Lower lobe of right lung (tissue), 2 donors: ENCODE measurements at regions not wholly inside any gene's neighbourhood (a gene's known extent, or its start where the extent isn't known, plus 50 kb on each side); places are given as distances from the start of the nearest gene placed in this dataset.

Experiments
- ATAC-seq, 2 donors: fragments of 200-7000 bp; cut with Tn5 transposase; one replicate each; pipeline ENCODE4 v1.9.1; 2020 to 2022; ENCODE audit warnings: mild to moderate bottlenecking in 2 of 2, moderate library complexity in 2 of 2
- DNase-seq: peaks from one replicate; pipeline ENCODE4 v3.0.0-alpha.2; 2020
- H3K27ac ChIP-seq: fragments of 200-600 bp; one replicate; pipeline ENCODE4 v1.8.0; 2022
- H3K27me3 ChIP-seq: fragments of 200-600 bp; one replicate; pipeline ENCODE4 v1.8.0; 2022; ENCODE audit warnings: low read depth
- H3K36me3 ChIP-seq: fragments of 200-600 bp; one replicate; pipeline ENCODE4 v1.8.0; 2022; ENCODE audit warnings: mild to moderate bottlenecking
- H3K4me1 ChIP-seq: fragments of 200-600 bp; one replicate; pipeline ENCODE4 v1.8.0; 2022
- H3K4me3 ChIP-seq: fragments of 200-600 bp; one replicate; pipeline ENCODE4 v1.8.0; 2022; ENCODE audit warnings: mild to moderate bottlenecking
- H3K9me3 ChIP-seq: fragments of 200-600 bp; one replicate; pipeline ENCODE4 v1.8.0; 2022
- intact Hi-C: fragments of 100-400 bp; cut with DNase I; formaldehyde crosslinking; loops from one replicate; pipeline ENCODE4 v1.11.0; 2022
- TF ChIP-seq, protein P1 (sequence below): fragments of 200-600 bp; IDR thresholded peaks from one replicate; pipeline ENCODE4 v1.8.0; 2022; ENCODE audit warnings: antibody characterized with exemption, mild to moderate bottlenecking
- donor health status: DM: no; HTN: yes; CAD: no; lungs with severe emphysema.

DNA sequence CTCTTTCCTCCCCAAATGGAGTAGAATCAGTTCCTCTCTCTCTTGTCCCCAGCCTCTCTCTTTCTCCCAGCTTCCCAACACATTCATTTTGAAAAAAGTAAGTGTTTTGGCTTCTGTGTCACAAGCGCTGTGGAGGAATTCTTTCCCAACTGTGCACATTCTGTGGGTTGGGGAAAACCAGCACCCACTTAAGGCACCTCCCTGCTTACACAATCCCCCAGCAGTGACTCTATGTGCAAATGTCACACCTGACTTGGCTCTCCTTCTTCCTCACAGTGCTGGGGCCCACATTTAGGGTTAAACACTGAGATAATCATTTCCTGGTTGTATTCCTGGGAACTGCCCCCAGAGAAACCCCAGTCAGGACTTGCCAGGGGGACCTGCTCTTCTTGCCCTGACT is 358.1 kb upstream of the ZNF32 start:
- H3K9me3 ChIP-seq: no peaks in the 10 kb centered on the region
- H3K36me3 ChIP-seq: no peaks in the 10 kb centered on the region
- H3K27ac ChIP-seq: no peak overlapping the region
- intact Hi-C loops: no loop called here
- no peaks in the 10 kb centered on the region for H3K27me3 ChIP-seq
- no peak overlapping the region for H3K4me3 ChIP-seq
- TF ChIP-seq, protein P1, sequence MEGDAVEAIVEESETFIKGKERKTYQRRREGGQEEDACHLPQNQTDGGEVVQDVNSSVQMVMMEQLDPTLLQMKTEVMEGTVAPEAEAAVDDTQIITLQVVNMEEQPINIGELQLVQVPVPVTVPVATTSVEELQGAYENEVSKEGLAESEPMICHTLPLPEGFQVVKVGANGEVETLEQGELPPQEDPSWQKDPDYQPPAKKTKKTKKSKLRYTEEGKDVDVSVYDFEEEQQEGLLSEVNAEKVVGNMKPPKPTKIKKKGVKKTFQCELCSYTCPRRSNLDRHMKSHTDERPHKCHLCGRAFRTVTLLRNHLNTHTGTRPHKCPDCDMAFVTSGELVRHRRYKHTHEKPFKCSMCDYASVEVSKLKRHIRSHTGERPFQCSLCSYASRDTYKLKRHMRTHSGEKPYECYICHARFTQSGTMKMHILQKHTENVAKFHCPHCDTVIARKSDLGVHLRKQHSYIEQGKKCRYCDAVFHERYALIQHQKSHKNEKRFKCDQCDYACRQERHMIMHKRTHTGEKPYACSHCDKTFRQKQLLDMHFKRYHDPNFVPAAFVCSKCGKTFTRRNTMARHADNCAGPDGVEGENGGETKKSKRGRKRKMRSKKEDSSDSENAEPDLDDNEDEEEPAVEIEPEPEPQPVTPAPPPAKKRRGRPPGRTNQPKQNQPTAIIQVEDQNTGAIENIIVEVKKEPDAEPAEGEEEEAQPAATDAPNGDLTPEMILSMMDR: no peak
- H3K4me1 ChIP-seq: no peaks in the 10 kb centered on the region
- DNase-seq: no peak
- ATAC-seq: no peak

DNA sequence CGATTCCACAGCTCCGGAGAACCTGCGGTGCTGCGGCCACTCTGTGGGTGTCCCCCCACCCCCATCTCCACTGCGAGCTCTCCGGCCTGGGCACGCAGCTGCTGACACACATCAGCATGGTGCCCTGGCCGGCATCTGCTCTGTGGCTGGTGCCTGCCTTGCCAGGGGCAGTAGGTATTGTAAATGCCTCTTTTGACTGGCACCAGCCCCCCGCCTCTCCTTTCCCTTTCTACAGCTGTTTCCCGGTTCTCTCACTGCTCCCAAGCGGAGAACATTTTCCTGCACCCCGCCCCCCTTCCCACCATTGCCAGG is 357.1 kb upstream of the ZNF32 start:
- ATAC-seq: no peak
- intact Hi-C loops: no loop called here
- no peak for DNase-seq
- Histone ChIP-seq H3K27ac (no peak overlapping the region), H3K27me3 (no peaks in the 10 kb centered on the region), H3K4me3 (no peak overlapping the region), H3K36me3 (no peaks in the 10 kb centered on the region), H3K4me1 (no peaks in the 10 kb centered on the region), H3K9me3 (no peaks in the 10 kb centered on the region)
- TF ChIP-seq, protein P1: no peak

DNA sequence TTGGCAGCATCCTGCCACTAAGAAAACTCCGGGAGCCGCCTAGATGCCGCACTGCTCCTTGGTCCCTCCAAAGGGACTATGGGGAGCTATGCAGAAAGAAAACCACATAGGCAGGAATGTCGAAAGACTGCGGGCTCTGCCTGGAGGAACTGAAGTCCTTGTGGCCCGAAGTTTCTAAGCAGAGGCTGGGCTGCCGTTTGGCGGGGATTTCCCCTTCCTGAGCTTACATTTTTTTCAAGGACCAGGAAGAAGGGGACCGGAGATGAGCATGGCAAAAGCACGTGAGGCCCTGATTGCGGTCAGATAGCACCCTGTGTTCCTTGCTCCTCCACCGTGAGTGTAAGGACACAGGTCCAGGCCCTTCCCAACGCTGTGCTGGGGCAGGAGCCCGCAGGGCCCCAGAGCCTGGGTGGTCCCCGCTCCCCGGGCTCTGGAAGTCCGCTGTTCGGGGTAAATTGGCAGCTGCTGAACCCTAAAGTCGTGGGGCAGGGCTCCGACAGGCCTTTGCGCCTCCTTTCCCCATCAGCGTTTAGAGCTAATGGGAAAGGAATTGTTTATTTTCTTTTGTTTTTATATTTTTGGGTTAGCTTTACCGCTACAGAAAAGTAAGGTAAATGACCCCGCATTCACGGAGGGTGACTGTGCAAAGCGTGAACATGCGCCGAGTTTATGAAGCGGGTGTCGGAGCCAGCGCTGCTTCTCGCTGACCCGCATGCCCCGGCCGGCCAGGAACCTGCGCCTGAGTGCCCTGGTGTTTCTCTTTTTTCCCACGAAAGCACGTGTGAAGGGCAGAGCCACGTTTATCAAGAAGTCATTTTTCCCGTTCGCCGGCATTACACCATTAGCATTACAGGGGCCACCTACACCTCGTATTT is 356.5 kb upstream of the ZNF32 start:
- H3K9me3 ChIP-seq: no peaks in the 10 kb centered on the region
- no peaks in the 10 kb centered on the region for H3K4me1 ChIP-seq
- no peak for DNase-seq
- TF ChIP-seq, protein P1: no peak
- H3K27me3 ChIP-seq: no peaks in the 10 kb centered on the region
- no peak overlapping the region for H3K4me3 ChIP-seq
- no peaks in the 10 kb centered on the region for H3K36me3 ChIP-seq
- ATAC-seq: no peak
- no peak overlapping the region for H3K27ac ChIP-seq
- intact Hi-C loops: no loop called here

DNA sequence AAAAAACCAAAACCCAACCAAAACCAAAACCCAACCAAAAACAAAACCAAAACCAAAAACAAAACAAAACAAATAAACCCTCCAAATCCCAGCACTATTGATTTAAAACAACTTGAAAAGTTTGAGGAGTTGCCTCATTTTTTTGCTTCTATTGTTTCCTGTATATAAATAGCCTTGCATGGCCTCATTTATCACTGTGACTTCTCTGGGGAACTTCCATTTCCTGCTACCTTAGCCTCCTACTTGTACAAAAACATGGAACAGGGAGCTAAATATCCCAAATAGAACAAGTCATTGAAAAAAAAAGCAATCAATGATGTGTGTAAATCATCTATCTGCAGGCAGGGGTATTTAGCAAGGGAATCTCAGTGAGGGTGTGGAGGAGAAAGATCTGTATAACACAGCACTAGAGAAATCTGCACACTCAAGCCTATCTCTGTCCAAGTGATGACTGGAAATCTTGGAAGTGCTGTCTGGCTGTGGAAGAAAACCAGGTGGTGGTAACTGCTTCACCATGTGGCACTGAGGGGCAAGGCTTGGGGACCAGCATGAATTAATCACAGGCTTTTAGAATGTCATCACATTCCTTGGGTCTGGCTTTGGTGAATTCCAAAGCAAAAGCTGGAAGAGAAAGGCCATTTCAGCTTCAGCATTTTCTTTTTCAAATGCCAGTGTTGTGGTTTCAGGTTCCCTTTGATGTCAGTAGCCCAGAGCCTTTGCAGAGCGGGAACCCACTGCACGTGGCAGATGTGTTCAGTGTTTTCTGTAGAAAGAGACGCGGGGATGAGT is 349.5 kb upstream of the ZNF32 start:
- no peak overlapping the region for H3K27ac ChIP-seq
- ATAC-seq (peak in 1 of 2 donors; percentile 29), DNase-seq (no peak)
- no peaks in the 10 kb centered on the region for H3K36me3 ChIP-seq
- H3K4me3 ChIP-seq: no peak overlapping the region
- H3K9me3 ChIP-seq: no peaks in the 10 kb centered on the region
- intact Hi-C loops: no loop called here
- peaks cover 6% of the 10 kb centered on the region for H3K4me1 ChIP-seq
- TF ChIP-seq, protein P1: no peak
- no peaks in the 10 kb centered on the region for H3K27me3 ChIP-seq

GRCh38 chr10:43997330-43997729 is 348.6 kb upstream of the ZNF32 start:
- TF ChIP-seq, protein P1: no peak
- Histone ChIP-seq H3K27ac (no peak overlapping the region), H3K36me3 (no peaks in the 10 kb centered on the region), H3K9me3 (no peaks in the 10 kb centered on the region), H3K4me1 (peaks cover 6% of the 10 kb centered on the region), H3K27me3 (no peaks in the 10 kb centered on the region), H3K4me3 (no peak overlapping the region)
- intact Hi-C loops: no loop called here
- ATAC-seq: no peak
- DNase-seq: no peak
